Endodermal cell (in vitro differentiated cells): ENCODE measurements at regions not wholly inside any gene's neighbourhood (a gene's known extent, or its start where the extent isn't known, plus 50 kb on each side); places are given as distances from the start of the nearest gene placed in this dataset.

ENCODE experiments used
- DNase-seq: peaks from one replicate; pipeline ENCODE4 v3.0.0-alpha.2; 2017
- H3K27ac ChIP-seq: 2 replicates; pipeline ENCODE4 v1.5.1; 2013; ENCODE audit warnings: mild to moderate bottlenecking, low read depth, low read length, moderate library complexity
- H3K27me3 ChIP-seq: 2 replicates; pipeline ENCODE4 v1.6.1; 2013; ENCODE audit warnings: mild to moderate bottlenecking, low read length, moderate library complexity; ENCODE audit not compliant: insufficient read depth, control insufficient read depth, poor library complexity, severe bottlenecking
- H3K36me3 ChIP-seq: 2 replicates; pipeline ENCODE4 v1.7.0; 2013; ENCODE audit warnings: mild to moderate bottlenecking, low read length, moderate library complexity; ENCODE audit not compliant: control insufficient read depth, insufficient read depth
- H3K4me1 ChIP-seq: one replicate; pipeline ENCODE4 v1.7.0; 2013; ENCODE audit warnings: low read length; ENCODE audit not compliant: control insufficient read depth, insufficient read depth
- H3K4me3 ChIP-seq: 2 replicates; pipeline ENCODE4 v1.5.1; 2013; ENCODE audit warnings: mild to moderate bottlenecking, low read length, moderate library complexity
- H3K9ac ChIP-seq: 2 replicates; pipeline ENCODE4 v1.6.1; 2013; ENCODE audit warnings: mild to moderate bottlenecking, low read length, moderate library complexity; ENCODE audit not compliant: poor library complexity, severe bottlenecking; ENCODE audit errors: extremely low read depth
- H3K9me3 ChIP-seq: 2 replicates; pipeline ENCODE4 v1.6.1; 2013; ENCODE audit warnings: mild to moderate bottlenecking, low read length, moderate library complexity; ENCODE audit not compliant: control insufficient read depth
- H3K27ac Mint-ChIP-seq: 2 replicates; pipeline ENCODE4 v1.8.0; 2020; ENCODE audit warnings: mixed read lengths
- H3K27me3 Mint-ChIP-seq: 2 replicates; pipeline ENCODE4 v1.8.0; 2021; ENCODE audit warnings: mild to moderate bottlenecking, mixed read lengths; ENCODE audit not compliant: insufficient read depth
- H3K36me3 Mint-ChIP-seq: 2 replicates; pipeline ENCODE4 v1.8.0; 2020; ENCODE audit warnings: low read depth, mixed read lengths
- H3K4me1 Mint-ChIP-seq: 2 replicates; pipeline ENCODE4 v1.8.0; 2020; ENCODE audit warnings: mixed read lengths
- H3K4me3 Mint-ChIP-seq: 2 replicates; pipeline ENCODE4 v1.8.0; 2020; ENCODE audit warnings: mild to moderate bottlenecking, moderate library complexity, mixed read lengths
- H3K9me3 Mint-ChIP-seq: 2 replicates; pipeline ENCODE4 v1.8.0; 2020; ENCODE audit warnings: mild to moderate bottlenecking, mixed read lengths
- WGBS, 2 experiments: methylation state at CpG; one replicate each; pipeline versions ENCODE4 v1.1.5 to v1.1.7; 2013; ENCODE audit warnings: missing lambda C conversion rate in 2 of 2, mixed read lengths in 1 of 2; ENCODE audit not compliant: insufficient coverage in 1 of 2, insufficient read length in 1 of 2; 5-methylcytosine and 5-hydroxymethylcytosine counted together
- TF ChIP-seq, protein P1 (sequence below): fragments of 200-600 bp; sonication (generic); conservative IDR thresholded peaks from 2 replicates; pipeline ENCODE4 v1.5.0; 2021; ENCODE audit warnings: antibody characterized with exemption, mild to moderate bottlenecking

DNA sequence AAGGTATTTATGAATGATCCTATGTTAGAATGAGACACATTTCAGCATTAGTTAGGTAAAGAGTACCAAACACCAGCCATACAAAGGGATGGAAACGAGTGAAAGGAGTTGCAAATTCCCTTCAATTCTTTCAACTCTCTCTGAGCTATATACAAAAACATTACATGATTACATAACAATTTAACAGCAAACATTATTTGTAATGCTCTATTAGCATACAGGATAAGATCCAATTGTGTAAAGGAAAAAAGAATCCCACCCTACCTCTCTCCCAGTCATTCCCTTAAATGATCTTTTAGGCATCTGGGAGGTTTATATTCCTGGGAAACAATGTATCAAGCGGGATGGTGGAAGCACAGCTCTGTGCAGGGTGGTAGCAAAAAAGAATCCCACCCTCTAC, 117.9 kb downstream of the RHOU start:
- DNase-seq, result no peak
- 71 to 90% methylated on average over 2 of the region's 2 CpGs for WGBS, 2 experiments
- H3K27ac ChIP-seq, result no peak overlapping the region
- no peak overlapping the region for H3K4me3 Mint-ChIP-seq
- no peaks in the 10 kb centered on the region for H3K36me3 ChIP-seq
- no peak overlapping the region for H3K4me3 ChIP-seq
- H3K9ac ChIP-seq, result no peak overlapping the region
- H3K27ac Mint-ChIP-seq, result no peak overlapping the region
- TF ChIP-seq, protein P1, sequence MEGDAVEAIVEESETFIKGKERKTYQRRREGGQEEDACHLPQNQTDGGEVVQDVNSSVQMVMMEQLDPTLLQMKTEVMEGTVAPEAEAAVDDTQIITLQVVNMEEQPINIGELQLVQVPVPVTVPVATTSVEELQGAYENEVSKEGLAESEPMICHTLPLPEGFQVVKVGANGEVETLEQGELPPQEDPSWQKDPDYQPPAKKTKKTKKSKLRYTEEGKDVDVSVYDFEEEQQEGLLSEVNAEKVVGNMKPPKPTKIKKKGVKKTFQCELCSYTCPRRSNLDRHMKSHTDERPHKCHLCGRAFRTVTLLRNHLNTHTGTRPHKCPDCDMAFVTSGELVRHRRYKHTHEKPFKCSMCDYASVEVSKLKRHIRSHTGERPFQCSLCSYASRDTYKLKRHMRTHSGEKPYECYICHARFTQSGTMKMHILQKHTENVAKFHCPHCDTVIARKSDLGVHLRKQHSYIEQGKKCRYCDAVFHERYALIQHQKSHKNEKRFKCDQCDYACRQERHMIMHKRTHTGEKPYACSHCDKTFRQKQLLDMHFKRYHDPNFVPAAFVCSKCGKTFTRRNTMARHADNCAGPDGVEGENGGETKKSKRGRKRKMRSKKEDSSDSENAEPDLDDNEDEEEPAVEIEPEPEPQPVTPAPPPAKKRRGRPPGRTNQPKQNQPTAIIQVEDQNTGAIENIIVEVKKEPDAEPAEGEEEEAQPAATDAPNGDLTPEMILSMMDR, result no peak
- H3K9me3 Mint-ChIP-seq, result peaks cover 22% of the 10 kb centered on the region
- no peaks in the 10 kb centered on the region for H3K27me3 Mint-ChIP-seq
- peaks cover 24% of the 10 kb centered on the region for H3K9me3 ChIP-seq
- peaks cover 40% of the 10 kb centered on the region for H3K4me1 Mint-ChIP-seq
- no peaks in the 10 kb centered on the region for H3K27me3 ChIP-seq
- H3K4me1 ChIP-seq, result peaks cover 8% of the 10 kb centered on the region
- H3K36me3 Mint-ChIP-seq, result no peaks in the 10 kb centered on the region

DNA sequence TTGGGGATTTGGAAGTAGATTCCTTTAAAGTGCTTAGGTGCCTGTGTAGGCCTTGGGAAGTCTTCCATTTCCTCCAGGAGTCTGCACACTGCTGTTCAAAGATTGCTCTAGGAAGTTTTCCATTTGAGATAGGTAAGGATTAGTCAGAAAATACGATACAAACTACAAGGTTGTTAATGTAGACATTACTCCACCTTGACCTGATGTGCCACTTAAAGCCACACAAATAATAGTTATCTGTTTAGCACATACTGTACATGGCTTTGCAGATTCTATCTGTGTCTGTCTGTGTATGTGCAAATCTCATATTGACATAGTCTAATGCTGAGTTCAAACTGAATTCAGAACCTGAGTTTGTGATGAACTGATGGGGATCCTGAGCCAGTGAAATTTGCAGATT, 118.4 kb downstream of the RHOU start:
- no peak overlapping the region for H3K27ac Mint-ChIP-seq
- DNase-seq, result no peak
- Histone ChIP-seq H3K9ac (no peak overlapping the region), H3K27ac (no peak overlapping the region), H3K27me3 (no peaks in the 10 kb centered on the region), H3K4me1 (peaks cover 5% of the 10 kb centered on the region), H3K4me3 (no peak overlapping the region), H3K9me3 (peaks cover 24% of the 10 kb centered on the region), H3K36me3 (no peaks in the 10 kb centered on the region)
- H3K4me3 Mint-ChIP-seq, result no peak overlapping the region
- no peaks in the 10 kb centered on the region for H3K36me3 Mint-ChIP-seq
- H3K27me3 Mint-ChIP-seq, result no peaks in the 10 kb centered on the region
- peaks cover 35% of the 10 kb centered on the region for H3K4me1 Mint-ChIP-seq
- H3K9me3 Mint-ChIP-seq, result peaks cover 22% of the 10 kb centered on the region
- TF ChIP-seq, protein P1, result no peak
- 88% methylated on average over 1 of the region's 1 CpG; no CpG with 5 or more reads in 1 of the 2 experiments for WGBS, 2 experiments

DNA sequence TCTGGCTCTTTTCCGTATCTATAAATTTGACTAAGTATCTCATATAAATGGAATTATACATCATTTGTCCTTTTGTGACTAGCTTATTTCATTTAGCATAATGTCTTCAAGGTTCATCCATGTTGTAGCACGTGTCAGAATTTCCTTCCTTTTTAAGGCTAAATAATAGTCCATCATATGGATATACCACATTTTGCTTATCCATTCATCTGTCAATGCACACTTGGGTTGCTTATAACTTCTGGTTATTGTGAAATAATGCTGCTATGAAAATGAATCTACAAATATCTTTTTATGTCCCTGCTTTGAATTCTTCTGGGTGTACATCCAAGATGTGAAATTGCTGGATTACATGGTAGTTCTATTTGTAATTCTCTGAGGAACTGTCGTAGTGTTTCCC, 119.6 kb downstream of the RHOU start:
- no peak overlapping the region for H3K27ac ChIP-seq
- Mint-ChIP-seq H3K4me3 (no peak overlapping the region), H3K27me3 (no peaks in the 10 kb centered on the region), H3K36me3 (no peaks in the 10 kb centered on the region), H3K9me3 (peaks cover 22% of the 10 kb centered on the region), H3K27ac (no peak overlapping the region), H3K4me1 (peaks cover 31% of the 10 kb centered on the region)
- peaks cover 19% of the 10 kb centered on the region for H3K9me3 ChIP-seq
- 99 to 100% methylated on average over 1 to 3 of the region's 3 CpGs for WGBS, 2 experiments
- no peak overlapping the region for H3K9ac ChIP-seq
- no peaks in the 10 kb centered on the region for H3K36me3 ChIP-seq
- DNase-seq, result no peak
- no peak overlapping the region for H3K4me3 ChIP-seq
- TF ChIP-seq, protein P1, result no peak
- no peaks in the 10 kb centered on the region for H3K4me1 ChIP-seq
- H3K27me3 ChIP-seq, result no peaks in the 10 kb centered on the region
